GM12878 (cell line): ENCODE measurements at regions not wholly inside any gene's neighbourhood (a gene's known extent, or its start where the extent isn't known, plus 50 kb on each side); places are given as distances from the start of the nearest gene placed in this dataset.

Source experiments
- ATAC-seq: fragments of 200-7000 bp; cut with Tn5 transposase; 3 replicates; pipeline ENCODE4 v1.9.1; 2020; ENCODE audit warnings: mild to moderate bottlenecking, moderate library complexity
- BruUV-seq: library from RNA; stranded (reverse); fragments of 400-500 nt; replicated peaks from 2 replicates; lab custom pipeline; 2021; lab: Mats Ljungman, UMichigan
- CTCF ChIA-PET: fragments of 300-600 bp; sonication (Branson Sonifier 250); formaldehyde crosslinking; extraction: SDS; loops from one replicate; lab custom pipeline; 2021; ENCODE audit warnings: inconsistent platforms; lab: Yijun Ruan, JAX
- POLR2A ChIA-PET: fragments of 350-600 bp; formaldehyde crosslinking; extraction: SDS; loops from one replicate; lab custom pipeline; 2021; ENCODE audit warnings: inconsistent platforms; lab: Charles Lee
- RAD21 ChIA-PET: fragments of 300-600 bp; sonication (Branson Sonifier 250); formaldehyde crosslinking; loops from one replicate; lab custom pipeline; 2023; ENCODE audit warnings: antibody characterized with exemption; ENCODE audit not compliant: unreplicated experiment; lab: Charles Lee
- SMC1A ChIA-PET: fragments of 300-600 bp; sonication (Branson Sonifier 250); formaldehyde crosslinking; loops from one replicate; lab custom pipeline; 2023; ENCODE audit not compliant: unreplicated experiment, uncharacterized antibody; lab: Charles Lee
- DNase-seq: peaks from one replicate; pipeline ENCODE4 v3.0.0-alpha.2; 2011; ENCODE audit warnings: low read depth, low spot score
- FAIRE-seq: peaks from 3 replicates; lab custom pipeline; 2011; peaks lifted over from hg19 to GRCh38; lab: Jason Lieb, UNC
- H2AFZ ChIP-seq: 2 replicates; pipeline ENCODE4 v1.6.0; 2011; ENCODE audit warnings: low read depth, low read length, control low read depth; ENCODE audit not compliant: control insufficient read depth
- H3K27ac ChIP-seq: 2 replicates; pipeline ENCODE4 v1.5.1; 2011; ENCODE audit warnings: control low read depth; ENCODE audit not compliant: control insufficient read depth, insufficient read depth
- H3K27me3 ChIP-seq, 2 experiments: replicated peaks in 1 of 2; 2 replicates each; pipeline versions ENCODE4 v1.6.0 to v1.6.1; 2011; ENCODE audit warnings: low read length in 1 of 2; ENCODE audit not compliant: control insufficient read depth in 2 of 2, insufficient read depth in 2 of 2
- H3K36me3 ChIP-seq, 2 experiments: 2 replicates each; pipeline ENCODE4 v1.5.1; 2011; ENCODE audit warnings: low read length in 1 of 2; ENCODE audit not compliant: control insufficient read depth in 2 of 2, insufficient read depth in 2 of 2
- H3K4me1 ChIP-seq: 2 replicates; pipeline ENCODE4 v1.6.1; 2011; ENCODE audit warnings: mild to moderate bottlenecking, low read length, moderate library complexity, mixed read lengths; ENCODE audit not compliant: control insufficient read depth, insufficient read depth
- H3K4me2 ChIP-seq: 2 replicates; pipeline ENCODE4 v1.6.0; 2011; ENCODE audit warnings: control low read depth; ENCODE audit not compliant: control insufficient read depth, insufficient read depth
- H3K4me3 ChIP-seq: fragments of 200-600 bp; sonication (generic); 2 replicates; pipeline ENCODE4 v1.5.1; 2016
- H3K79me2 ChIP-seq: 2 replicates; pipeline ENCODE4 v1.6.0; 2011; ENCODE audit warnings: low read length; ENCODE audit not compliant: control insufficient read depth, insufficient read depth
- H3K9ac ChIP-seq: 2 replicates; pipeline ENCODE4 v1.8.0; 2011; ENCODE audit warnings: low read length, control low read depth, mixed read lengths; ENCODE audit not compliant: control insufficient read depth, insufficient read depth
- H3K9me3 ChIP-seq: replicated peaks from 3 replicates; pipeline ENCODE4 v1.5.1; 2011; ENCODE audit warnings: mild to moderate bottlenecking, low read length; ENCODE audit not compliant: control insufficient read depth, insufficient read depth
- H4K20me1 ChIP-seq: 2 replicates; pipeline ENCODE4 v1.6.0; 2011; ENCODE audit not compliant: control insufficient read depth, insufficient read depth
- CEBPZ ChIP-seq: fragments of 150-350 bp; IDR thresholded peaks from 2 replicates; pipeline ENCODE4 v1.6.1; 2016; ENCODE audit warnings: low read depth, low read length
- KAT2A ChIP-seq: conservative IDR thresholded peaks from 2 replicates; pipeline ENCODE4 v1.6.1; 2011; ENCODE audit warnings: low read depth, low read length; ENCODE audit not compliant: control insufficient read depth
- NR2C1 ChIP-seq: fragments of 450-650 bp; IDR thresholded peaks from 2 replicates; pipeline ENCODE4 v1.6.1; 2017; ENCODE audit warnings: antibody characterized with exemption, mild to moderate bottlenecking, moderate library complexity
- SPI1 ChIP-seq: IDR thresholded peaks from 2 replicates; pipeline ENCODE4 v1.6.1; 2011; ENCODE audit warnings: low read depth, mild to moderate bottlenecking, low read length, moderate library complexity, borderline replicate concordance; ENCODE audit not compliant: insufficient read depth
- SUPT20H ChIP-seq: IDR thresholded peaks from 2 replicates; pipeline ENCODE4 v1.6.1; 2011; ENCODE audit warnings: low read depth, mild to moderate bottlenecking, low read length, moderate library complexity, borderline replicate concordance; ENCODE audit not compliant: control insufficient read depth
- TARDBP ChIP-seq: IDR thresholded peaks from 2 replicates; pipeline ENCODE4 v1.6.1; 2016; ENCODE audit warnings: borderline replicate concordance
- TCF12 ChIP-seq: IDR thresholded peaks from 2 replicates; pipeline ENCODE4 v1.6.1; 2011; ENCODE audit warnings: low read depth, mild to moderate bottlenecking, low read length
- WRNIP1 ChIP-seq: IDR thresholded peaks from 2 replicates; pipeline ENCODE4 v1.6.1; 2011; ENCODE audit warnings: low read depth, low read length, improper control_type of control experiment, borderline replicate concordance
- ZBTB40 ChIP-seq: fragments of 450-650 bp; IDR thresholded peaks from 2 replicates; pipeline ENCODE4 v1.6.1; 2016; ENCODE audit warnings: mild to moderate bottlenecking, moderate library complexity, borderline replicate concordance
- ZNF207 ChIP-seq: fragments of 450-650 bp; IDR thresholded peaks from 2 replicates; pipeline ENCODE4 v1.6.1; 2014; ENCODE audit warnings: antibody characterized with exemption, mild to moderate bottlenecking, borderline replicate concordance
- WGBS: methylation state at CpG from one replicate; pipeline ENCODE4 v1.1.6; 2016; ENCODE audit warnings: low lambda C conversion rate; ENCODE audit not compliant: insufficient replicate concordance, insufficient coverage; ENCODE audit errors: missing lambda C conversion rate; 5-methylcytosine and 5-hydroxymethylcytosine counted together
- in situ Hi-C: fragments of 300-500 bp; cut with MboI; formaldehyde crosslinking; loops from 9 replicates; pipeline ENCODE4 v1.14.3; 2018; ENCODE audit warnings: mixed read lengths
- intact Hi-C: fragments of 100-400 bp; cut with micrococcal nuclease; formaldehyde crosslinking; loops from one replicate; pipeline ENCODE4 v1.14.2; 2022; ENCODE audit not compliant: unreplicated experiment
- TF ChIP-seq, protein P1 (sequence below): IDR thresholded peaks from 2 replicates; pipeline ENCODE4 v1.6.1; 2012; ENCODE audit warnings: low read depth, low read length, improper control_type of control experiment

- no peak for ATAC-seq
- H3K9me3 ChIP-seq = no peaks in the 10 kb centered on the region
- SMC1A ChIA-PET = interaction anchor here (1.1 to 1.2 kb wide), 2 partner anchors 12 to 15 kb away, joined by 3 read pairs; no protein-coding TSS in a partner anchor
- DNase-seq = no peak
- no peaks in the 10 kb centered on the region for H3K79me2 ChIP-seq
- H4K20me1 ChIP-seq = no peaks in the 10 kb centered on the region
- RAD21 ChIA-PET = no interaction called here
- FAIRE-seq = no peak
- POLR2A ChIA-PET = interaction anchor here (1.1 kb wide), 1 partner anchor 9 kb away, joined by 4 read pairs; no protein-coding TSS in a partner anchor
- no peaks in the 10 kb centered on the region for H3K27me3 ChIP-seq
- no peaks in the 10 kb centered on the region for H3K36me3 ChIP-seq
- H3K27ac ChIP-seq = no peak overlapping the region
- no peak overlapping the region for H3K4me2 ChIP-seq
- no peak overlapping the region for H3K4me3 ChIP-seq
- H3K4me1 ChIP-seq = no peaks in the 10 kb centered on the region
- 75% methylated on average over 16 of the region's 16 CpGs for WGBS
- no peak overlapping the region for H3K9ac ChIP-seq
- CTCF ChIA-PET = interaction anchor here (1.1 to 1.5 kb wide), 2 partner anchors 10 to 43 kb away, joined by 3 read pairs; no protein-coding TSS in a partner anchor
- in situ Hi-C loops = no loop called here
- intact Hi-C loops = no loop called here
- no TSS peak for BruUV-seq
- no peak overlapping the region for H2AFZ ChIP-seq
- TF ChIP-seq ZNF207 (no peak), TCF12 (no peak), SPI1 (no peak), WRNIP1 (no peak), SUPT20H (no peak), CEBPZ (no peak), NR2C1 (no peak), KAT2A (no peak), TARDBP (no peak), ZBTB40 (no peak)
- TF ChIP-seq, protein P1, sequence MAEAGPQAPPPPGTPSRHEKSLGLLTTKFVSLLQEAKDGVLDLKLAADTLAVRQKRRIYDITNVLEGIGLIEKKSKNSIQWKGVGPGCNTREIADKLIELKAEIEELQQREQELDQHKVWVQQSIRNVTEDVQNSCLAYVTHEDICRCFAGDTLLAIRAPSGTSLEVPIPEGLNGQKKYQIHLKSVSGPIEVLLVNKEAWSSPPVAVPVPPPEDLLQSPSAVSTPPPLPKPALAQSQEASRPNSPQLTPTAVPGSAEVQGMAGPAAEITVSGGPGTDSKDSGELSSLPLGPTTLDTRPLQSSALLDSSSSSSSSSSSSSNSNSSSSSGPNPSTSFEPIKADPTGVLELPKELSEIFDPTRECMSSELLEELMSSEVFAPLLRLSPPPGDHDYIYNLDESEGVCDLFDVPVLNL = no peak
Observed at GRCh38 chr1:24993871-24994580, 64.0 kb upstream of the RUNX3 start.
